ENCODE measurements at regions not wholly inside any gene's neighbourhood (a gene's known extent, or its start where the extent isn't known, plus 50 kb on each side); places are given as distances from the start of the nearest gene placed in this dataset.

Small RNAs in the stretch of these regions (small RNA-seq; reads per million reads assigned to genes)
- 0 reads per million in 3 donors for gene AC137499.1
